HG02938 (cell line): ENCODE measurements at regions not wholly inside any gene's neighbourhood (a gene's known extent, or its start where the extent isn't known, plus 50 kb on each side); places are given as distances from the start of the nearest gene placed in this dataset.

ENCODE experiments used
- ATAC-seq: cut with Tn5 transposase; IDR thresholded peaks from one replicate; pipeline ENCODE4 v1.9.1; 2021; ENCODE audit warnings: mild to moderate bottlenecking, moderate library complexity; ENCODE audit not compliant: unreplicated experiment

GRCh38 chr6:50214937-50215336 is 165.2 kb upstream of the DEFB112 start:
- no peak for ATAC-seq

DNA sequence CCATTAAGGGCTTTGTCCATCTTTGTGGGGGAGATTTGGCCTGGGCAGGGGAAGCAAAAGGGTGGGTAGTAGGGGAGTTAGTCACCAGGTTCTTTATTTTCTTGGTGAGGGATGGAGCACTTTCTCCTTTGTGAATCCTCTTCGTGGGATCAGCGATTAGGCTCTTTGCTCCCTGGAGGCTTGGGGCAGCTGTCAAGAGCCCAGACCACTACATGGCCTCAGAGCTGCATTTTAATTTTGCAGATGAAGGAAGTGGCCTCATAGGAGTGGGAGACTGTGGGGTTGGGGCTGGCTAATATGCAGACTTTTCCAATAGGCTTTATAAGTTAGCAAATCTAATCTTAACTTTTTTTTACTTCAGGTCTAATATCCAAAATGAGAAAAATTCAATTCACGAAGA is 168.1 kb upstream of the DEFB112 start:
- no peak for ATAC-seq

- ATAC-seq, result no peak
Observed at GRCh38 chr6:50236164-50236563, 186.4 kb upstream of the DEFB112 start.

GRCh38 chr6:50239853-50240252 is 190.1 kb upstream of the DEFB112 start:
- ATAC-seq, result no peak

- ATAC-seq, result no peak
Observed at GRCh38 chr6:50240986-50241385, 191.3 kb upstream of the DEFB112 start.

GRCh38 chr6:50249493-50249892 is 199.8 kb upstream of the DEFB112 start:
- no peak for ATAC-seq

DNA sequence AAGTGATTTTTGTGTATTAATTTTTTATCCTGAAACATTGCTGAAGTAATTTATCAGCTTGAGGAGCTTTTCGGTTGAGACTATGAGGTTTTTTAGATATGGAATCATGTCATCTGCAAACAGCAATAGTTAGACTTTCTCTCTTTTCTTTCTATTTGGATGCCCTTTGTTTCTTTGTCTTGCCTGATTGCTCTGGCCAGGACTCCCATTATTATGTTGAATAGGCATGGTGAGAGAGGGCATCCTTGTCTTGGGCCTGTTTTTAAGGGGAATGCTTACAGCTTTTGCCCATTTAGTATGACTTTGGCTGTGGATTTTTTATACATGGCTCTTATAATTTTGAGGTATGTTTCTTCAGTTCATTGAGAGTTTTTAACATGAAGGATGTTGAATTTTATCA is 207.6 kb upstream of the DEFB112 start:
- ATAC-seq, result no peak

- no peak for ATAC-seq
Observed at GRCh38 chr6:50259903-50260302, 210.2 kb upstream of the DEFB112 start.

DNA sequence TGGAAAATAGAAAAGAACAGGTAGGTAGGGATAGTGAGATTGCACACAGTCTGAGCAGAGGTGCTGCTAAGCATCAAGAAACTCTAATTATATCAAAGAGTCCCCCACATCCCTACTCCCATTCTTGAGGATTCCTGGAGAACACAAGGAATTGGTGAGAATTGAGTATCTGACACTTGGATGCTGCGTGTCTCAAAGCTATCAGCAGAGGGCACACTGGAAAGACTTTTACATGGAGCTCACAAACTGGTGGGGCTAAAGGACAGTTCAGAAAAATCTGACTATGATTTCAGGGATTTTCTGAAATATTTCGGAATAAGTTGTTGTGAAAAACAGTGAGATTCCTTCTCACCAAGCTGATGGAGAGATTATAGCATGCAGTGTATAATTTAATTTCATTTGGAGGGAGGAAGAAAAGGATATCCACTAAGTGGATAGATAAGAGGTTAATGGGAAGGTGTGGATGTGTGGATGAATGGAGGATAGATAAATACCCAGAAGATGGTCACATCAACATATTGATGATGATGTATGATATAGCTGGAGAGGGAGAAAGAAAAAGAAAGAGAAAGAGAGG is 215.4 kb upstream of the DEFB112 start:
- ATAC-seq, result no peak

- no peak for ATAC-seq
Observed at GRCh38 chr6:50270415-50270814, 220.7 kb upstream of the DEFB112 start.

- ATAC-seq, result no peak
Observed at GRCh38 chr6:50271266-50271665, 221.5 kb upstream of the DEFB112 start.

GRCh38 chr6:50271817-50272216 is 222.1 kb upstream of the DEFB112 start:
- no peak for ATAC-seq

GRCh38 chr6:50272611-50273010 is 222.9 kb upstream of the DEFB112 start:
- no peak for ATAC-seq

DNA sequence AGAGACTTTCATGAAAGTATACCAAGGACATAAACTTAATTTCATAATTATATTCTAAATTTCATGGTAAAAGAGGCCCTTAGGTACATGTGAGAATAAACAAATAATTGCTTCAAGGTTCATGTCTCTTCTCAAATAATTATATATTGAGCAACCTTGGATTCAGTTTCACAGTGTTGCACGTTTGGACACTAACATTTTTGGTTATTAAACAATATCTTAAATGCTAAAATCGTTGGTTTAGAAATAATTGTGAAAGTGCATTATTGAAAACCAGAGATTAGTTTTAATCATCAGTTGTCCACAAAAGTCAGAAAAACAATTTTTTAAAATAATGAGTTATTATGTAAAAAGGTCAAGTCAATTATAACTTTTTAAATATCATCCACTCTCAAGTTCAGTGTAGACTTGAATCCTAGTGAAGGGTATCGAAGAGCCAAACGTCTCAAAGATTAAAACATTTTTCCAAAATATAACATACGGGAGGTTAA is 227.1 kb upstream of the DEFB112 start:
- no peak for ATAC-seq

DNA sequence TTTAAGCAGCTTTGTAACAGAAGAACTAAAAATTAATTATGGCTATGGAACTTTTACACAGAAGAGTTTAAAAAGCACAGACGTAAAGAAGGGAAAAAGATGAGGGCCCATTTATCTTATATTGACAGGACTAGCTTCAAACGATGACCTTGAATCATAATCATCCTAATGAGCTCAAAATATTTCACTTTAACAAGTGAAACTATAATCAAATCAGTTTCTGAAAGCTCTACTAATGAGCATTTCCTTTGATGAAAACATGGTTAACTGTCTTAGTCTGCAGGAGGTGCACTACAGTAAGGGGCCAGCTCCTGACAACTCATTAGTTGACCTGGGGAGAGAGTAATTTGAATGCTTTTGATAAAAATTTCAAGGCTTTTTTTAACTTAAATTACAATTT is 228.0 kb upstream of the DEFB112 start:
- no peak for ATAC-seq

GRCh38 chr6:50278663-50279062 is 228.9 kb upstream of the DEFB112 start:
- no peak for ATAC-seq

GRCh38 chr6:50285735-50286134 is 236.0 kb upstream of the DEFB112 start:
- ATAC-seq, result no peak

- no peak for ATAC-seq
Observed at GRCh38 chr6:50288241-50288640, 238.5 kb upstream of the DEFB112 start.

DNA sequence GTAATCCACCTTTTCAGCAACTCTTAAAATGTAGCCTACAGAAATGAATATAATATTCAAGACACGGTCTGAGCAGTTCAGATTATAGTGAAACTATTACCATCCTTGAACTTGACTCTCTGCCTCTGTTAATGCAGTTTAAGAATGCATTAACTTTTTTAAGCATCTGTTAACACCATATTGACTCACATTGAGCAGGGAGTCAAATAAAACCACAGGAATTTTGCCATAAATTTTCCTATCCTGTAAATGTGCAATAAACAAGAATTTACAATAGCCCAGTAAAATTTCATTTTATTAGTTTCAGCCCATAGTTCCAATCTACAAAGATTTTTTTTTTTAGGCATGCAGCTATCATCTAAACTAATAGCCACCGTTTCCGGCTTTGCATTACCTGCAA is 239.2 kb upstream of the DEFB112 start:
- no peak for ATAC-seq

GRCh38 chr6:50289366-50289765 is 239.6 kb upstream of the DEFB112 start:
- ATAC-seq, result no peak

- no peak for ATAC-seq
Observed at GRCh38 chr6:50301307-50301706, 251.6 kb upstream of the DEFB112 start.

GRCh38 chr6:50305660-50306059 is 255.9 kb upstream of the DEFB112 start:
- ATAC-seq, result no peak

DNA sequence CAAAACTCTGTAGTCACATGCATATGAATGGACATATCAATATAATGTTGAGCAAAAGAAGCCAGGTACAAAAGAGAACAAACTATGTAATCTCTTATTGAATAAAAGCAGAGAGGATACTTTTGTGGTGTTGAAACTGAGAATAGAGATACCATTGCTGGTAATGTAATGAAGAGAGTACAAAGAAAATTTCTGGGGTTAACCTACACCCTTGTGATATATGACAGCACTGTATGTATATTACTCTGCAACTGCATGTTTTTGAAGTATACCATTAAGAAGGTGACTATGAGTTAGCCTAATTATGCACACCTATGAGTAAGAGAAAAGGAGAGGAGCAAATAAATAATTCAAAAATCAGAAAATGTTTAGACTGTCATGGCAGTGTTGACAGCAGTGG is 268.8 kb upstream of the DEFB112 start:
- no peak for ATAC-seq
